GM19438 (cell line): ENCODE measurements at regions not wholly inside any gene's neighbourhood (a gene's known extent, or its start where the extent isn't known, plus 50 kb on each side); places are given as distances from the start of the nearest gene placed in this dataset.

Source experiments
- ATAC-seq: cut with Tn5 transposase; IDR thresholded peaks from one replicate; pipeline ENCODE4 v1.9.1; 2021; ENCODE audit warnings: low read depth; ENCODE audit not compliant: unreplicated experiment

DNA sequence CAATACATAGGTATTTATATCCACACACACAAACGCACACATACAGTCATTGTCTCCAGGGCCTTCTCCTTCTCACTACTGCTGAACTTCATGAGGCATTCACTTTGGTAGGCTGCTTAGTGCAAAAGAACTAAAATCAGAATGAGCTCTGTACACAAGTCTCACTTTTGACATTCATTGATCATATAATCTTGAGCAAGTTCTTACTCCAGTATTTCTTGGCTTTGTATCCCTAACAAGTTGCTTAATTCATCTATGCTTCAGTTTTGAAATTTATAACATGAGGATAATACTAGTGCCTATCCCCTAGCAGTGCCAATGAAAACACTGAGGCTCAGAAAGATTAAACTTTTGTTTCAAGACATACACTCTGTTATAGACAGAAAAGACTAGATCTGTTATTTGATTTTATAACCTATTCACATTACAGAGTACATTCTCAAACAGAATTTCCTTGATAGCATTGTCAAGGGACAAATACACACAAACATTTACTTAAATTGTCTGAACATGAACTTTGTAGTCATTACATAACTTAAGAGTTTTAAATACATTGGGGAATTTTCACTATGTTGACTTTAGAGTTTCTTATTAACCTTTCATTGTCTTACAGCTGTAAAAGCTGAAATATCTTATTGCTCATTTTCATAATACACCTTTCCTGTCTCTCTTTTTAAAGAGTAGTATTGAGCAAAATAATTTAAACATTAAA is 55.0 kb upstream of the SI start:
- peak; percentile 66 for ATAC-seq

DNA sequence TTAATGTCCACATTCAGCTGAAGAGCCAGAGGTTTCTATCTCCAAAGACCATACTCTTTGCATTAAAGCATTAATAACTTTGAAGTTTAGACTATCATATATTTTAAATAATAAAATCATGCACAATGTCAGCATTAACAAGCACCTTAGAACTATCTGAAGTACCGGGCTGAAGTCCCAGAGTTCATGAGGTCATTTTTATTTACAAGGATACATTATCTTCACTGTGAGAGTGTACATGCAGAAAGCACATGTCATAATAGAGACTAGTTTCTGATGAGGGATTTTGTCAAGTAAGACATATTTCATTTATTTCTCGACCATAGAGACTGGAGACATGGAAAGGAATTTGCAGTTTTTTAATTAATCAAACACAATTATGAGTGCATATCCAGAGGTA is 52.4 kb upstream of the SI start:
- no peak for ATAC-seq

DNA sequence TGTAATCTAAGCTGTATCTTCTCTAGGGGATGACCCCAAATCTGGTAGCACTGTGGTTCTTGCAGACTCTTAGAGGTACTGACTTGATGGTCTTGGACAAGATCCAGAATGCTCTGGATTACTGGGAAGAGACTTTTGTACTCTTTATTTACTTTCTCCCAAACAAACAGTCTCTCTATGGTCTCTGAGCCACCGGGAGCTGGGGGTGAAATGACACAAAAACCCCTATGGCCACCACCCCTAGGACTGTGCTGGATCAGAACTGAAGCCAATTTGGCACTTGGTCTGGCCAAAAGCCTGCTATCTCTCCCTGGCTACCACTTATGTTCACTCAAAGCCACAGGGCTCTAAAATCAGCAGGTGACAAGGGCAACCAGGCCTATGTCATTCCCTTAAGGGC is 50.2 kb upstream of the SI start:
- no peak for ATAC-seq
